G401 (cell line): ENCODE measurements at regions not wholly inside any gene's neighbourhood (a gene's known extent, or its start where the extent isn't known, plus 50 kb on each side); places are given as distances from the start of the nearest gene placed in this dataset.

Source experiments
- DNase-seq: peaks from one replicate; pipeline ENCODE4 v3.0.0-alpha.2; 2015; ENCODE audit warnings: low spot score
- in situ Hi-C: cut with HindIII; loops from 2 replicates; pipeline ENCODE4 v1.10.0; 2016; ENCODE audit warnings: low sequenced_read_pairs, mixed read lengths

GRCh38 chr22:49068861-49069500, 758.7 kb downstream of the BRD1 start:
- in situ Hi-C loops: no loop called here
- no peak for DNase-seq

DNA sequence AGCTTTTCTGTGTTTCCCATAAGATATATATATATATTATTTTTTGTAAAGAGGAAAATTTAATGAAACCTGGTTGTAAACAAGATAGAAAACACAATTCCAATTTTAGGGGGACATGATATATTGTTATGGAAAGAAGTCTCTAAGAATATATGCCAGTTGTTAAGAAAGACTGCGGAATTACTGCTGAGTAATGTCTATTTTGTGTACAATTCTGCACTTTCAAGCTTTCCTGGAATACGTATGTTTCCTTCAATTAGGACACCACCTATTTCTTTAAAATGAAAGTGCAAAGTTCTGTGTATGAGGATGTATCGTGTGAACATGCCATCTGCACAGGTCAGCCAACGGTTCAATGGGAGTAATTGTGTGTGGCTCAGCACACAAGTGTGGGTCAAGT, 760.2 kb downstream of the BRD1 start:
- DNase-seq: no peak
- in situ Hi-C loops: no loop called here

- no peak for DNase-seq
- in situ Hi-C loops: no loop called here
These were observed 761.1 kb downstream of the BRD1 start for GRCh38 chr22:49066619-49067018.

DNA sequence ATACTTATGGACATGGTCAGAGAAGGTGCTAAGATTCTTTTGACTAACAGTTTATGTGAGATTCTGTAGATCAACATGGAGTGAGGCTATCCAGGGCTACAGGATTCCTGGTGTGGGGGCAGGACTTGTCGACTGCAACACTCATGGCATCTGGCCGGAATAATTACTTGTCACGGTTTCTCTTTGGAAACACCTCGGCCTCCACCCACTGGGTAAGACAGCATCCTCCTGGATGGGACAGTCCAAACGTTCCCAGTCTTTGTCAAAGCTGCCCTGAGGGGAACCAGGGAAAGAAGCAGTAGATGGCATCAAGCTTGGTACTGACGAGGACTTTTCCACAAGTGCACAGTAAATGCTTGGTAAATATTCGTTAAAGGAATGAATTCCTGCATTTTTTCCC, 762.8 kb downstream of the BRD1 start:
- DNase-seq: no peak
- in situ Hi-C loops: no loop called here

DNA sequence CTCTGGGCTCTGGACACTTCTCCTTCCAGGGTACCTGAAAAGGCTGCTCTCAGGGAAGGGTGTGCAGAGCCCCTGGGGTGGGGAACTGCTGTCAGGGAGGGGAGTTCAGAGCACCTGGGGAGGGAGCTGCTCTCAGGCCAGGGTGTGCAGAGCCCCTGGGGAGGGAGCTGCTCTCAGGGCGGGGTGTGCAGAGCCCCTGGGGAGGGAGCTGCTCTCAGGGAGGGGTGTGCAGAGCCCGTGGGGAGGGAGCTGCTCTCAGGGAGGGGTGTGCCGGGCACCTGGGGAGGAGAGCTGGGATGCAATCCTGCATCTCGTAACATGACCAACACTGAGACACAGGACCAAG, 764.2 kb downstream of the BRD1 start:
- in situ Hi-C loops: no loop called here

GRCh38 chr22:49062802-49063544, 764.7 kb downstream of the BRD1 start:
- in situ Hi-C loops: no loop called here
- DNase-seq: no peak

More for the DNA sequence above, 764.2 kb downstream of the BRD1 start:
- no peak for DNase-seq

GRCh38 chr22:49062155-49062801, 765.4 kb downstream of the BRD1 start:
- in situ Hi-C loops: no loop called here

GRCh38 chr22:49057910-49058309, 769.8 kb downstream of the BRD1 start:
- in situ Hi-C loops: no loop called here

More at GRCh38 chr22:49062155-49062801, 765.4 kb downstream of the BRD1 start:
- no peak for DNase-seq

DNA sequence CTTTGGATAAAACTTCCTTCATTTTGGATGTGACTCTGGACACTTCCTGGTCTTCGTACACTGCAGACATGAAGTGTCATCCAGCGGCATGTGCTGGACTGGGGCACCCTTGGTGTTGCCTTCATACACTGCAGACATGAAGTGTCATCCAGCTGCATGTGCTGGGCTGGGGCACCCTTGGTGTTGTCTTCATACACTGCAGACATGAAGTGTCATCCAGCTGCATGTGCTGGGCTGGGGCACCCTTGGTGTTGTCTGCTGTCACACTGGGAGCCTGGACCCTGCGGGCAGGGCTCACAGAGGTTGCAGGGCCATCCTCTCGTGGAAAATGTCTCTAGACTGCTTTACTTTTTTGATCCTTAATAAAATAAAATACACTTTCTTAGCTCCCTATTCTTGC, 771.4 kb downstream of the BRD1 start:
- in situ Hi-C loops: no loop called here

More at GRCh38 chr22:49057910-49058309, 769.8 kb downstream of the BRD1 start:
- no peak for DNase-seq

DNA sequence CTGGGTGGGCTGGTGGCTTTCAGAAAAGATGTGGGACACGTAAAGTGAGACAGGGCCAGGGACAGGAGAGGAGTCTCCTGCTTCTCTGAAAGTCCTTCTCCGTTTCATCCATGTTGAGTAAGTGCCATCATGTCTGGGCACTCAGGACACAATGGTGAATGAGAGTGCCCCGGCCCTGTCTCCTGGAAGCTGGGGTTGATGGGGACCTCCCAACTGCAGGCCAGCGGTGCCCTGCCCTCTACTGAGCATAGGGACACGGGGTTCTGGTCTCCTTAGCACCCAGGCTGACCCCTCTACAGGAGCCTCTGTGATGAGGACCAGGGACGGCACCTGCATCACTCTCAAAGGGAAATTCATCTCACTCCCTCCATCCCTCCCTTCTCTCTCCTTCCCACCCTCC, 772.3 kb downstream of the BRD1 start:
- in situ Hi-C loops: no loop called here
- DNase-seq: no peak

More for the DNA sequence above, 771.4 kb downstream of the BRD1 start:
- DNase-seq: no peak

DNA sequence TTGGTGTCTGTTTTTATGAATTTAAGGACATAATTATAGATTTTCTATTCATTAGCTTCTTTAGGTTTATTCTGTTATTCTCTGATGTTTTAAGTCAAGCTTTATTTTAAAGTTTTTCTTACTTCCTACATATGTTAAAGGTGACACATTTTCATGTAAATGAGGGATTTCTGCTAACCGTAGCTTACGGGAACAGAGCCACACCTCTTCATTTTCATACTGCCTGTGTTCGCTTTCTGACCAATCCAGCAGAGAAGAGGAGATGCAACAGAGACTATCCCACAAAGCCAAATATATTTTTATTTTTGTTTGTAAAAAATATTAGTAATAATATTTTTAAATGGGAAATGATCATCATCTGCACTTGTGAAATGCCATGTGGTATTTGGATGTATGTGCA, 774.1 kb downstream of the BRD1 start:
- no peak for DNase-seq
- in situ Hi-C loops: no loop called here

DNA sequence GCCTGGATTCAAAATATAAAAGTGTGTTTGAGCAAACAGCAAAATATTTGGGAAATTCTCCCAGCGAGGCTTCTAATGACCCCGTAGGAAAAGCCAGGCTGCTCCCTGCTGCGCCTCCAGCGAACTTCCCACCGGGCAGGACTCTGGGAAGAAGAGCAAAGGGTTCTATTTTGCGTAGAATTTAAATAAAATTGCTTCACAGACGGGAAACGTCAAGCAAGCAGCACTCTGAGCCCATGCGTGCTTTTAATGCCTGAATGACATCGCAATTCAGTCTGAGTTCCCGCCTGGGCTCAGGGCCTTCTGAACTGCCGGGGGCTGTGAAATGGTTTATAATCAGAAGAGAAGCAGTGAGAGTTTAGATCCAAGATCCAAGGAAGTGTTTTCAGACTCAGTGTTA, 775.1 kb downstream of the BRD1 start:
- in situ Hi-C loops: no loop called here
- no peak for DNase-seq

GRCh38 chr22:49052023-49052538, 775.6 kb downstream of the BRD1 start:
- DNase-seq: peak; percentile 2
- in situ Hi-C loops: no loop called here

DNA sequence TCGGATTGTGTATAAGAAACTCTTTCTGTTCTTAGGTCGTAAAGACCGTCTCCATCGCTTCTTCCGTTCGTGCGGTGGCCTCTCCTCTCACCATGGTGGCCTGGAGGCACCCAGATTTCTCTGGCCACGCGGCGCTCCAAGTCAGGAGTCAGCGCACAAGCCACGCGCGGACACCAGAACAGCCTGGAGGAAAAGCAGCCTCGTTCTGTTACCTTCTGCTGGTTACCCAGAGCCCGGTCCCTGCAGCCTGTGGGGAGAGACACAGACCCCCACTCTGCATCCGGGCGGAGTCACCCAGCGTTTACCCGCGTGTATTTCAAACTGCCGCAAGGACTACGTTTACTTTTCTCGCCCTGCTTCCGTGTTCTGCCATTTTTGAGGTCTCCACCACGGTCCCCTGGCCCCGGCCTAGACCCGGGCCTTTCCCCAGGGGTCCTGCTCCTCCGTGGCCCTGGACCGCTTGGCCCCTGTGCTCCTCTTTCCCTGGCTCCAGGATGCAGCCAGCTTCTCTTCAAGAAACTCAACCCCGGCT, 776.1 kb downstream of the BRD1 start:
- DNase-seq: no peak
- in situ Hi-C loops: no loop called here

DNA sequence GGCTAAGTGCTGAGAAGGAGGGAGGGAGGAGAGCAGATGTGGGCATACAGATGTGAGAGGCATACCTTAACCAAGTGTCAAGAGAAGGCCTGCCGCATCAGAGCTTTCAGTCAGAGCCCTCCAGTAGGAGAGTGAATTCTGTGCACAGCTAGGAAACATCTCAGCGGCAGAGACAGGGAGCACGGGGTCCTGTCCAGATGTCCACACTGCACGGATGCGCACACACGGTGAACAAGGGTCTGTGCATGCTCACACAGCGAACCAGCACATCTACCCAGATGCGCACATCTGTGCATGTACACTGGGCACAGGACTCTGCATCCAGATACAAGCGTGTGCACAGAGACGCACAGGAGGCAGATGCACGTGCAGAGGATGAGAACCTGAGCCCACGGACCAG, 778.0 kb downstream of the BRD1 start:
- in situ Hi-C loops: no loop called here
- DNase-seq: no peak

- in situ Hi-C loops: no loop called here
- DNase-seq: no peak
These were observed 779.1 kb downstream of the BRD1 start for GRCh38 chr22:49048591-49048990.

DNA sequence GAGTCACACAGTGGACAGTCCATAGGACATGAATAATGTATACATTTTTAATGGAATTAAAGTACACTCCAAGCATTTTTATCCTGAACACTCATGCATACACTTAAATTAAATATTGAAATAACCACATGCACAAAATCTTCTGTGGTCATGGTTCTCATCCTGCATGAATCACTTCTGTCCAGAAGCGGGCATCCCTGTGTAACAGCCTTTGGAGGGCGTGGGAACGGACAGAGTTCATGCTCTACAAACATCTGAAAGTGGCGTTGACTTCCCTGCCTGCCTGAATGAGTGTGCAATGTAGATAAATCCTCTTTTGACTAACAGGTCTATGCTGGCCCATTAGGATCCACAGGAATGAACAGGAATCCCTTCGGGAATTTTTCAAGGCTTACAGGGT, 780.2 kb downstream of the BRD1 start:
- in situ Hi-C loops: no loop called here
- DNase-seq: no peak

DNA sequence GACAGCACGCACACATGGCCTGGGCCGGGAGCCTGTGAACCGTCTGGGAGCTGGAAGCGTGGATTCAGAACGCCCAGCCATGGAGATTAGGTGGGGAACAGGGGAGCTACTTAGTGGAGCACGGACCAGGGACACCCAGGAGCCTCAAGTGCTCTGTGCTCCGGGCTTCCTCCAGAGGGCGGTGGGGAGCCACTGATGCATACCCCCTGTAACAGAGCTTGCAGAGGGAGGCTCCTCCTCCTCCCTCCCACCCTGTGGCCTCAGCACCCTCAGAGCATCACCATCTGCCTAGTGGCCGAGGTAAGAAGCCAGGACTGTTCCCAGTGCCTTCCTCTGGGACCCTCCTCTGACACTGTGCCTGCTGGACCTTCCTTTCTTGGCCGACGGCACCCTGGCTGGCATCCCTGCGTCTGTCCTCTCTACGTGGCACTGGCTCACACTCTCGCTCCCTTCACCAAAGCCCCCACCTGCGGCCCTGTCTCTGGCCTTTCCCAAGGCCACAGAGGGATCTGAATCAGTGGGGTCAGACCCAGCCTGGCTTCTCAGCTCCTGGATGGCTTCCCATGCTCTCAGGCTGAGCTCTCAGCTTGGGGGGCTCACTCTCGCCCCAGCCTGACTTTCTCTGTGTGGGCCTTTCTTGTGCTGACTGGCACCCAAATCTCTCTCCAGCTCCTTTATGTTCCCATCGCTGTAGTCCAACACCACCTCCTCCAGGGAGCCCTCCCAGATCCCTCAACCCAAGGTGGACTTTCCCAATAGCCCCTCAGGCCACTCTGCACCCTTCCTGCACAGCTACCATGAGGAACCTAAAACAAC, 780.9 kb downstream of the BRD1 start:
- DNase-seq: peak; percentile 62
- in situ Hi-C loops: no loop called here

- in situ Hi-C loops: no loop called here
- no peak for DNase-seq
These were observed 781.6 kb downstream of the BRD1 start for GRCh38 chr22:49046000-49046545.
